ENCODE measurements at regions not wholly inside any gene's neighbourhood (a gene's known extent, or its start where the extent isn't known, plus 50 kb on each side); places are given as distances from the start of the nearest gene placed in this dataset.

DNA sequence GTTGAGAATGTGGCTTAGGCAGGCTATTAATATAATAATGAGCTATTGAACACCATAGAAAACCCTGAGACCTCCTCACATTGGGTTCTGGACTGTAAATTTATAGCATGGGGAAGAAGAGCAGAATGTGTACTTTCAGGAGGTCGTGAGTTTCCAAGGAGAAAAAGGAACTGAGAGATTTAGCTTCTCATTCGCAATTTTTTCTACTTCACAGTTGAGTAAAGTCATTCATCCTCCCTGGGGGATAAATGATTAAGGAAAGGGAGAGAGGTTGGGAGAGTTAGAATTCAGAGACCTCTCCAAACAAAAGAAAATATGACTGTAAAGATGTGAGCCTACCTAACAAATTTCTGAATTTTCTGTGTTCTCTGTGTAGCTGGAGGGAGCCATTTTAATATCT, 205.8 kb upstream of the CYRIA start:
- Histone ChIP-seq H3K79me2 (ENCODE audit: control insufficient read depth, insufficient read depth, low read length) (no peaks in the 10 kb centered on the region), H3K4me3 (ENCODE audit: control extremely low read depth in 1 of 5, extremely low read depth in 1 of 5, insufficient read depth in 1 of 5, low read depth in 2 of 5, low read length in 4 of 5) (no peak overlapping the region), H3K36me3 (replicated peaks in 1 of 2; ENCODE audit: control extremely low read depth in 1 of 2, control insufficient read depth in 1 of 2, extremely low read depth in 1 of 2, insufficient read depth in 2 of 2, low read length in 1 of 2) (no peaks in the 10 kb centered on the region), H3K4me2 (replicated peaks; ENCODE audit: low read depth, low read length, poor library complexity, severe bottlenecking) (no peak overlapping the region), H3K27ac (ENCODE audit: low read length in 2 of 2) (no peak overlapping the region), H3K9ac (ENCODE audit: low read length) (no peak overlapping the region), H3K27me3 (replicated peaks in 1 of 4; ENCODE audit: control extremely low read depth in 1 of 4, control insufficient read depth in 3 of 4, insufficient read depth in 4 of 4, low read length in 3 of 4) (no peaks in the 10 kb centered on the region), H2AFZ (ENCODE audit: insufficient read depth, low read depth, low read length, poor library complexity, severe bottlenecking) (no peak overlapping the region), H3K9me3 (ENCODE audit: control extremely low read depth in 1 of 3, control insufficient read depth in 2 of 3, insufficient read depth in 1 of 3, low read length in 2 of 3) (no peaks in the 10 kb centered on the region), H4K20me1 (ENCODE audit: control insufficient read depth, insufficient read depth, low read length, poor library complexity, severe bottlenecking) (no peaks in the 10 kb centered on the region), H3K4me1 (ENCODE audit: control insufficient read depth in 2 of 2, insufficient read depth in 2 of 2, low read length in 2 of 2) (no peaks in the 10 kb centered on the region)
- H3K4me3 Mint-ChIP-seq: no peak overlapping the region
- H3K9me3 Mint-ChIP-seq (ENCODE audit: insufficient read depth): no peaks in the 10 kb centered on the region
- ChIA-PET CTCF (no interaction called here), POLR2A (no interaction called here)
- H3K27ac Mint-ChIP-seq: no peak overlapping the region
- TF ChIP-seq CTCF (IDR thresholded peaks at IDR 0.05) (no peak), EZH2 (IDR thresholded peaks at IDR 0.05; ENCODE audit: borderline replicate concordance, insufficient read depth, low read depth, low read length, poor library complexity, severe bottlenecking) (no peak)
- H3K4me1 Mint-ChIP-seq: peaks cover 6% of the 10 kb centered on the region
- intact Hi-C loops (cut with micrococcal nuclease): no loop called here
- DNase-seq: no peak
- no peak for ATAC-seq (ENCODE audit: low read depth)
- WGBS (ENCODE audit: insufficient coverage): no CpG with 5 or more reads among the region's 2 CpGs
- peaks cover 9% of the 10 kb centered on the region for H3K27me3 Mint-ChIP-seq

DNA sequence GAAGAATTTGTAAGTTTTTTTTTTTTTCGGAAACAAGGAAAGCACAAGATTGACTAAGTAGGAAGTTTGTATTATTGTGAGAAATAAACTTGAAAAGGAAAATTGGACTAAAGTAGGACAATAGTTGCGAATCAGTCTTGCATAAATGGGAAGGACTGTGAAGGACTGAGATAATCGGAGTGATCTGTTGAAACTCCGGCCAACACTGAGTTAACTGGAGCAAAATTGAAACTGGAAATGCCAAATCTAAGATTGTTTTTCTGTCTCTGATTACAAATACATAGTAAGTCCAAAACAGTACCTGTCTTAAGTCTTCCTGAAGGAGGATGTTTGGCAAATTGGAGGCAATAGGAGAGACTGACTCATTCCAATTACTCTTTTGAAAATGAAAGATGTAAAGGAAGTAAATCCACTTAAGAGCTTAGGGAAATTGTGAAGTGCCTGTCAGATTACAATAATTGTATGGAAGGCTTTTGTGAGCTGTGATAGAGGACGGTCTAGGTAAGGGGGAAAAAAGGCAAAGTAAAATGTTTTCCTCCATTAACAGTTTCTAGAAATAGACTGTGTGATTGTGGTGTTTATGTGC, 204.9 kb upstream of the CYRIA start:
- ATAC-seq (ENCODE audit: low read depth): no peak
- ChIA-PET CTCF (no interaction called here), POLR2A (no interaction called here)
- Histone ChIP-seq H3K27ac (ENCODE audit: low read length in 2 of 2) (no peak overlapping the region), H2AFZ (ENCODE audit: insufficient read depth, low read depth, low read length, poor library complexity, severe bottlenecking) (no peak overlapping the region), H3K4me3 (ENCODE audit: control extremely low read depth in 1 of 5, extremely low read depth in 1 of 5, insufficient read depth in 1 of 5, low read depth in 2 of 5, low read length in 4 of 5) (no peak overlapping the region), H3K9ac (ENCODE audit: low read length) (no peak overlapping the region), H3K36me3 (replicated peaks in 1 of 2; ENCODE audit: control extremely low read depth in 1 of 2, control insufficient read depth in 1 of 2, extremely low read depth in 1 of 2, insufficient read depth in 2 of 2, low read length in 1 of 2) (no peaks in the 10 kb centered on the region), H3K4me1 (ENCODE audit: control insufficient read depth in 2 of 2, insufficient read depth in 2 of 2, low read length in 2 of 2) (no peaks in the 10 kb centered on the region), H4K20me1 (ENCODE audit: control insufficient read depth, insufficient read depth, low read length, poor library complexity, severe bottlenecking) (no peaks in the 10 kb centered on the region), H3K79me2 (ENCODE audit: control insufficient read depth, insufficient read depth, low read length) (no peaks in the 10 kb centered on the region), H3K4me2 (replicated peaks; ENCODE audit: low read depth, low read length, poor library complexity, severe bottlenecking) (no peak overlapping the region), H3K9me3 (ENCODE audit: control extremely low read depth in 1 of 3, control insufficient read depth in 2 of 3, insufficient read depth in 1 of 3, low read length in 2 of 3) (no peaks in the 10 kb centered on the region), H3K27me3 (replicated peaks in 1 of 4; ENCODE audit: control extremely low read depth in 1 of 4, control insufficient read depth in 3 of 4, insufficient read depth in 4 of 4, low read length in 3 of 4) (no peaks in the 10 kb centered on the region)
- intact Hi-C loops (cut with micrococcal nuclease): no loop called here
- TF ChIP-seq EZH2 (IDR thresholded peaks at IDR 0.05; ENCODE audit: borderline replicate concordance, insufficient read depth, low read depth, low read length, poor library complexity, severe bottlenecking) (no peak), CTCF (IDR thresholded peaks at IDR 0.05) (no peak)
- WGBS (ENCODE audit: insufficient coverage): 97% methylated on average over 3 of the region's 5 CpGs
- no peak for DNase-seq
- no peaks in the 10 kb centered on the region for H3K9me3 Mint-ChIP-seq (ENCODE audit: insufficient read depth)
- H3K4me1 Mint-ChIP-seq: peaks cover 6% of the 10 kb centered on the region
- no peak overlapping the region for H3K27ac Mint-ChIP-seq
- H3K4me3 Mint-ChIP-seq: no peak overlapping the region
- H3K27me3 Mint-ChIP-seq: peaks cover 9% of the 10 kb centered on the region
